HFFc6 (cell line): ENCODE measurements at regions not wholly inside any gene's neighbourhood (a gene's known extent, or its start where the extent isn't known, plus 50 kb on each side); places are given as distances from the start of the nearest gene placed in this dataset.

Experiments used
- DNase-seq: peaks from one replicate; pipeline ENCODE4 v3.0.0-alpha.2; 2018
- H3K27ac Mint-ChIP-seq: 2 replicates; pipeline ENCODE4 v1.8.0; 2020; ENCODE audit warnings: mild to moderate bottlenecking, mixed read lengths
- H3K27me3 Mint-ChIP-seq: 2 replicates; pipeline ENCODE4 v1.8.0; 2021; ENCODE audit warnings: mild to moderate bottlenecking, moderate library complexity, mixed read lengths; ENCODE audit not compliant: insufficient read depth
- H3K36me3 Mint-ChIP-seq: 2 replicates; pipeline ENCODE4 v1.8.0; 2021; ENCODE audit warnings: low read depth, mixed read lengths
- H3K4me1 Mint-ChIP-seq: 2 replicates; pipeline ENCODE4 v1.8.0; 2020; ENCODE audit warnings: low read depth, mixed read lengths
- H3K4me3 Mint-ChIP-seq: 2 replicates; pipeline ENCODE4 v1.8.0; 2020; ENCODE audit warnings: mild to moderate bottlenecking, moderate library complexity, mixed read lengths
- H3K9me3 Mint-ChIP-seq: 2 replicates; pipeline ENCODE4 v1.8.0; 2020; ENCODE audit warnings: mild to moderate bottlenecking, mixed read lengths
- CTCF ChIP-seq: fragments of 200-600 bp; sonication (generic); IDR thresholded peaks from 2 replicates; pipeline ENCODE4 v1.5.0; 2021; ENCODE audit warnings: antibody characterized with exemption, mild to moderate bottlenecking

GRCh38 chr4:140234697-140235060 lies 80.7 kb upstream of the MAML3 start:
- peak overlapping the region; percentile 68 for H3K27ac Mint-ChIP-seq
- H3K36me3 Mint-ChIP-seq = no peaks in the 10 kb centered on the region
- H3K4me3 Mint-ChIP-seq = peak overlapping the region; percentile 38; the same call in 1 of the 2 replicates
- no peak for TF ChIP-seq CTCF
- no peak for DNase-seq
- no peaks in the 10 kb centered on the region for H3K9me3 Mint-ChIP-seq
- H3K4me1 Mint-ChIP-seq = peaks cover 49% of the 10 kb centered on the region
- no peaks in the 10 kb centered on the region for H3K27me3 Mint-ChIP-seq

- no peak for TF ChIP-seq CTCF
- Mint-ChIP-seq H3K9me3 (no peaks in the 10 kb centered on the region), H3K27ac (peak overlapping the region; percentile 68), H3K27me3 (no peaks in the 10 kb centered on the region), H3K4me1 (peaks cover 48% of the 10 kb centered on the region), H3K36me3 (no peaks in the 10 kb centered on the region), H3K4me3 (peak overlapping the region; percentile 54; the same call in 1 of the 2 replicates)
- peak; percentile 64 for DNase-seq
Observed at GRCh38 chr4:140233791-140234696, 80.1 kb upstream of the MAML3 start.

GRCh38 chr4:140229881-140230280 lies 75.9 kb upstream of the MAML3 start:
- no peak for DNase-seq
- Mint-ChIP-seq H3K9me3 (no peaks in the 10 kb centered on the region), H3K4me1 (peaks cover 16% of the 10 kb centered on the region)

GRCh38 chr4:140227286-140227685 lies 73.3 kb upstream of the MAML3 start:
- no peak for TF ChIP-seq CTCF

More at GRCh38 chr4:140229881-140230280, 75.9 kb upstream of the MAML3 start:
- Mint-ChIP-seq H3K36me3 (no peaks in the 10 kb centered on the region), H3K27ac (no peak overlapping the region), H3K4me3 (no peak overlapping the region), H3K27me3 (no peaks in the 10 kb centered on the region; the same call in 1 of the 2 replicates)
- no peak for TF ChIP-seq CTCF

GRCh38 chr4:140223056-140223810 lies 69.2 kb upstream of the MAML3 start:
- H3K27ac Mint-ChIP-seq = no peak overlapping the region

More at GRCh38 chr4:140227286-140227685, 73.3 kb upstream of the MAML3 start:
- H3K4me3 Mint-ChIP-seq = no peak overlapping the region
- no peak overlapping the region for H3K27ac Mint-ChIP-seq
- H3K4me1 Mint-ChIP-seq = peaks cover 13% of the 10 kb centered on the region
- no peaks in the 10 kb centered on the region for H3K9me3 Mint-ChIP-seq
- no peak for DNase-seq
- H3K27me3 Mint-ChIP-seq = no peaks in the 10 kb centered on the region; the same call in 1 of the 2 replicates
- H3K36me3 Mint-ChIP-seq = no peaks in the 10 kb centered on the region

More at GRCh38 chr4:140223056-140223810, 69.2 kb upstream of the MAML3 start:
- Mint-ChIP-seq H3K4me3 (no peak overlapping the region), H3K36me3 (no peaks in the 10 kb centered on the region), H3K4me1 (peaks cover 17% of the 10 kb centered on the region), H3K27me3 (no peaks in the 10 kb centered on the region; the same call in 1 of the 2 replicates), H3K9me3 (no peaks in the 10 kb centered on the region)
- peak; percentile 55 for DNase-seq
- TF ChIP-seq CTCF = no peak
